Panc1 (cell line): ENCODE measurements at regions not wholly inside any gene's neighbourhood (a gene's known extent, or its start where the extent isn't known, plus 50 kb on each side); places are given as distances from the start of the nearest gene placed in this dataset.

Experiments
- ATAC-seq: fragments of 200-7000 bp; cut with Tn5 transposase; 2 replicates; pipeline ENCODE4 v1.9.1; 2020; ENCODE audit warnings: mild to moderate bottlenecking, moderate library complexity
- BruUV-seq: library from RNA; stranded (reverse); fragments of 400-500 nt; replicated peaks from 2 replicates; lab custom pipeline; 2021; lab: Mats Ljungman, UMichigan
- CTCF ChIA-PET: fragments of 300-600 bp; sonication (Branson Sonifier 250); formaldehyde crosslinking; loops from one replicate; lab custom pipeline; 2022; ENCODE audit warnings: antibody characterized with exemption; lab: Charles Lee
- POLR2A ChIA-PET: fragments of 300-600 bp; sonication (Branson Sonifier 250); formaldehyde crosslinking; loops from one replicate; lab custom pipeline; 2022; ENCODE audit warnings: antibody characterized with exemption; lab: Charles Lee
- DNase-seq: peaks from one replicate; pipeline ENCODE4 v3.0.0-alpha.2; 2010; ENCODE audit warnings: low read depth, low spot score
- H3K27ac ChIP-seq: 2 replicates; pipeline ENCODE4 v1.5.1; 2011; ENCODE audit warnings: mild to moderate bottlenecking, low read length, inconsistent platforms
- H3K27me3 ChIP-seq: fragments of 200-500 bp; sonication (Bioruptor generic); 2 replicates; pipeline ENCODE4 v1.6.0; 2014; ENCODE audit warnings: low read length, inconsistent platforms; ENCODE audit not compliant: control insufficient read depth, insufficient read depth
- H3K36me3 ChIP-seq: fragments of 200-500 bp; sonication (Bioruptor generic); 2 replicates; pipeline ENCODE4 v1.5.1; 2014; ENCODE audit warnings: inconsistent platforms, mild to moderate bottlenecking, low read length, moderate library complexity; ENCODE audit not compliant: control insufficient read depth, insufficient read depth
- H3K4me1 ChIP-seq: 2 replicates; pipeline ENCODE4 v1.5.1; 2011; ENCODE audit warnings: inconsistent platforms, mild to moderate bottlenecking, low read length, moderate library complexity; ENCODE audit not compliant: control insufficient read depth, insufficient read depth
- H3K4me3 ChIP-seq, 2 experiments: 2 replicates each; pipeline ENCODE4 v1.5.1; 2011 to 2012; ENCODE audit warnings: low read depth in 2 of 2, low read length in 2 of 2, mild to moderate bottlenecking in 2 of 2, inconsistent platforms in 1 of 2, moderate library complexity in 1 of 2
- H3K9me3 ChIP-seq: fragments of 200-500 bp; sonication (Bioruptor generic); 2 replicates; pipeline ENCODE4 v1.5.1; 2014; ENCODE audit warnings: low read depth, mild to moderate bottlenecking, inconsistent platforms, low read length, moderate library complexity; ENCODE audit not compliant: control insufficient read depth, insufficient read depth
- POLR2AphosphoS5 ChIP-seq: IDR thresholded peaks from 2 replicates; pipeline ENCODE4 v1.6.1; 2012; ENCODE audit warnings: mild to moderate bottlenecking, low read depth, low read length, moderate library complexity
- SIN3A ChIP-seq: IDR thresholded peaks from 2 replicates; pipeline ENCODE4 v1.6.1; 2012; ENCODE audit warnings: low read depth, mild to moderate bottlenecking, low read length, moderate library complexity, borderline replicate concordance; ENCODE audit not compliant: insufficient read depth
- TCF7L2 ChIP-seq: IDR thresholded peaks from 2 replicates; pipeline ENCODE4 v1.6.1; 2011; ENCODE audit warnings: mild to moderate bottlenecking, low read depth, low read length, inconsistent platforms
- in situ Hi-C: cut with HindIII; loops from 2 replicates; pipeline ENCODE4 v1.10.0; 2016; ENCODE audit warnings: low sequenced_read_pairs, low pct_unique_long_range_greater_than_20kb
- intact Hi-C: fragments of 100-400 bp; cut with micrococcal nuclease; formaldehyde crosslinking; loops from one replicate; pipeline ENCODE4 v1.10.0; 2022; ENCODE audit not compliant: unreplicated experiment
- TF ChIP-seq, protein P1 (sequence below): fragments of 450-650 bp; IDR thresholded peaks from 2 replicates; pipeline ENCODE4 v1.5.1; 2017; ENCODE audit warnings: mild to moderate bottlenecking
- TF ChIP-seq, protein P2 (sequence below), 2 experiments: IDR thresholded peaks; 2 replicates each; pipeline ENCODE4 v1.6.1; 2011 to 2012; ENCODE audit warnings: low read depth in 2 of 2, control low read depth in 1 of 2, low read length in 1 of 2, mild to moderate bottlenecking in 1 of 2, moderate library complexity in 1 of 2; ENCODE audit not compliant: insufficient read depth in 1 of 2

DNA sequence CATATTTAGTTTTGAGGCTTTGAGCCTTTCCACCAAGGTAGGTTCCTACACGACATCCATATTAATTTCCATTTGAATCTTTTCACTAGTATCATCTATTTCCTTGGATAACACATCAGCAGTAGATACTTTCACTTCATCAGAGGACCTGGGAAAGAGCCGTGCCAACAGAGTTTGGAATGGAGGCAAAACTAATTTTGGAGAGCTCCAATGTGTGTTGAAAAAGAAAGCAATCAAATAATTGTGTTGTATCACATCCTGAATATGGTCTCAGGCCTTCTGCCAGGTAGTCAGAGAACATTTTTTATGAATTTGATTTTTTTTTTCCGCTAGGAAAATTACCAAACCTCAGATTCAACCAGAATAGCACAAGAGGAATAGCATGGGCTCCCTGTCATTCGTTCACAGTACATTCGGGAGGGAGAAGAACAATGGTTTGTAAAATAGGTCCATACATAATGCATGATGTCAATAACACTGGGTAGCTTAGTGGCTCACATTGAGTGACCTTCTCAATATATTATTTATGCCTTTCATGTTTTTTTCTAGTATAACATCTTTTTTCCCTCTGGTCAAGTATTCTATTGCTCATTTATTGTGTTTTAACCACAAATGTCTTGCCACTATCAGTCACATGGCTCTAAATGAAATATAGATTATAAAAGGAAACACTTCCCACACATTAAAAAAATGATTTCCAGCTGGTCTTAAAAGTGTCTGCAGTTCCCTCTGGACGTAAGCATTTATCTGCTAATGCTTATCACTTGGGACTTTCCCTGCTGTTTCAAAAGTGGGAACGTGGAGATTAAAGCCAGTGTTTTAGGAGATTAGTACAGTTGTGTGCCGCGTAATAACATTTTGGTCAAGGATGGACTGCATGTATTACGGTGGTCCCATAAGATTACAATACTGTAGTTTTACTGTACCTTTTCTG, 68.6 kb upstream of the RAPH1 start:
- TF ChIP-seq POLR2AphosphoS5 (no peak), SIN3A (no peak), TCF7L2 (no peak)
- TF ChIP-seq, protein P1, sequence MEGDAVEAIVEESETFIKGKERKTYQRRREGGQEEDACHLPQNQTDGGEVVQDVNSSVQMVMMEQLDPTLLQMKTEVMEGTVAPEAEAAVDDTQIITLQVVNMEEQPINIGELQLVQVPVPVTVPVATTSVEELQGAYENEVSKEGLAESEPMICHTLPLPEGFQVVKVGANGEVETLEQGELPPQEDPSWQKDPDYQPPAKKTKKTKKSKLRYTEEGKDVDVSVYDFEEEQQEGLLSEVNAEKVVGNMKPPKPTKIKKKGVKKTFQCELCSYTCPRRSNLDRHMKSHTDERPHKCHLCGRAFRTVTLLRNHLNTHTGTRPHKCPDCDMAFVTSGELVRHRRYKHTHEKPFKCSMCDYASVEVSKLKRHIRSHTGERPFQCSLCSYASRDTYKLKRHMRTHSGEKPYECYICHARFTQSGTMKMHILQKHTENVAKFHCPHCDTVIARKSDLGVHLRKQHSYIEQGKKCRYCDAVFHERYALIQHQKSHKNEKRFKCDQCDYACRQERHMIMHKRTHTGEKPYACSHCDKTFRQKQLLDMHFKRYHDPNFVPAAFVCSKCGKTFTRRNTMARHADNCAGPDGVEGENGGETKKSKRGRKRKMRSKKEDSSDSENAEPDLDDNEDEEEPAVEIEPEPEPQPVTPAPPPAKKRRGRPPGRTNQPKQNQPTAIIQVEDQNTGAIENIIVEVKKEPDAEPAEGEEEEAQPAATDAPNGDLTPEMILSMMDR, result no peak
- TF ChIP-seq, protein P2, sequence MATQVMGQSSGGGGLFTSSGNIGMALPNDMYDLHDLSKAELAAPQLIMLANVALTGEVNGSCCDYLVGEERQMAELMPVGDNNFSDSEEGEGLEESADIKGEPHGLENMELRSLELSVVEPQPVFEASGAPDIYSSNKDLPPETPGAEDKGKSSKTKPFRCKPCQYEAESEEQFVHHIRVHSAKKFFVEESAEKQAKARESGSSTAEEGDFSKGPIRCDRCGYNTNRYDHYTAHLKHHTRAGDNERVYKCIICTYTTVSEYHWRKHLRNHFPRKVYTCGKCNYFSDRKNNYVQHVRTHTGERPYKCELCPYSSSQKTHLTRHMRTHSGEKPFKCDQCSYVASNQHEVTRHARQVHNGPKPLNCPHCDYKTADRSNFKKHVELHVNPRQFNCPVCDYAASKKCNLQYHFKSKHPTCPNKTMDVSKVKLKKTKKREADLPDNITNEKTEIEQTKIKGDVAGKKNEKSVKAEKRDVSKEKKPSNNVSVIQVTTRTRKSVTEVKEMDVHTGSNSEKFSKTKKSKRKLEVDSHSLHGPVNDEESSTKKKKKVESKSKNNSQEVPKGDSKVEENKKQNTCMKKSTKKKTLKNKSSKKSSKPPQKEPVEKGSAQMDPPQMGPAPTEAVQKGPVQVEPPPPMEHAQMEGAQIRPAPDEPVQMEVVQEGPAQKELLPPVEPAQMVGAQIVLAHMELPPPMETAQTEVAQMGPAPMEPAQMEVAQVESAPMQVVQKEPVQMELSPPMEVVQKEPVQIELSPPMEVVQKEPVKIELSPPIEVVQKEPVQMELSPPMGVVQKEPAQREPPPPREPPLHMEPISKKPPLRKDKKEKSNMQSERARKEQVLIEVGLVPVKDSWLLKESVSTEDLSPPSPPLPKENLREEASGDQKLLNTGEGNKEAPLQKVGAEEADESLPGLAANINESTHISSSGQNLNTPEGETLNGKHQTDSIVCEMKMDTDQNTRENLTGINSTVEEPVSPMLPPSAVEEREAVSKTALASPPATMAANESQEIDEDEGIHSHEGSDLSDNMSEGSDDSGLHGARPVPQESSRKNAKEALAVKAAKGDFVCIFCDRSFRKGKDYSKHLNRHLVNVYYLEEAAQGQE (IDR thresholded peaks at IDR 0.05; ENCODE audit: insufficient read depth in 1 of 2, low read depth in 2 of 2, low read length in 1 of 2), result no peak
- Histone ChIP-seq H3K4me1 (no peaks in the 10 kb centered on the region), H3K36me3 (no peaks in the 10 kb centered on the region), H3K4me3 (no peak overlapping the region), H3K9me3 (no peaks in the 10 kb centered on the region), H3K27ac (no peak overlapping the region), H3K27me3 (no peaks in the 10 kb centered on the region)
- in situ Hi-C loops (no loop called here), intact Hi-C loops (no loop called here)
- ChIA-PET CTCF (no interaction called here), POLR2A (no interaction called here)
- ATAC-seq (no peak), DNase-seq (no peak)
- BruUV-seq, result no TSS peak

DNA sequence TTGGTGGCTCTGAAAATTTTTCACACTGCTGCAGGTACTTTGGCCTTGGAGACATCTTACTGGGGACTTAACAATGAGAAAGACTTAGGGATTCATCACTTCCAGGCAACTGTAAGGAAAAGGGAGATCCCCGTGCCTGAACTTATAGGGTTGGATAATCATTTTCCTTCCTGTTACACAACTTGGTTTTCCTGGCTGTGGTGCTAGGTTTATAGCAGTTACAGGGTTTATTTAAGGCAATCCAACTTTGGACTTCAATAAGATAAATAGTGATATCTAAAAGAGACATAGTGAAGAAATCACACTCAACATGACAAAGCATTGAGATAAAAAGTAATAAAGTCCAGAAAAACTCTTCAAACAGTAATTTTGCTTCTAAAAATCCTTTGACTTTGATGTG, 70.2 kb upstream of the RAPH1 start:
- ATAC-seq (no peak), DNase-seq (no peak)
- ChIA-PET POLR2A (interaction anchor here (0.6 to 0.7 kb wide), 3 partner anchors 10 to 34 kb away, joined by 3 to 8 read pairs (median 3); no protein-coding TSS in a partner anchor), CTCF (no interaction called here)
- intact Hi-C loops (no loop called here), in situ Hi-C loops (no loop called here)
- no TSS peak for BruUV-seq
- no peaks in the 10 kb centered on the region for H3K9me3 ChIP-seq
- H3K27ac ChIP-seq, result no peak overlapping the region
- no peak for TF ChIP-seq POLR2AphosphoS5
- no peak for TF ChIP-seq TCF7L2
- no peak for TF ChIP-seq SIN3A
- TF ChIP-seq, protein P1, result no peak
- no peaks in the 10 kb centered on the region for H3K27me3 ChIP-seq
- H3K36me3 ChIP-seq, result no peaks in the 10 kb centered on the region
- no peaks in the 10 kb centered on the region for H3K4me1 ChIP-seq
- H3K4me3 ChIP-seq, result no peak overlapping the region
